Thyroid gland (tissue), 4 donors: ENCODE measurements at regions not wholly inside any gene's neighbourhood (a gene's known extent, or its start where the extent isn't known, plus 50 kb on each side); places are given as distances from the start of the nearest gene placed in this dataset.

Experiments used
- CTCF ChIP-seq, 6 experiments: fragments of 200-600 bp in 3 of 6; fragments of 450-650 bp in 3 of 6; sonication (generic) in 3 of 6; IDR thresholded peaks; one replicate each; pipeline ENCODE4 v1.5.1; 2016 to 2019; ENCODE audit warnings: antibody characterized with exemption in 6 of 6, mild to moderate bottlenecking in 2 of 6, inconsistent platforms in 1 of 6, moderate library complexity in 1 of 6
- POLR2A ChIP-seq, 2 donors: fragments of 450-650 bp; IDR thresholded peaks; one replicate each; pipeline ENCODE4 v1.6.1; 2017; ENCODE audit warnings: antibody characterized with exemption in 2 of 2, mild to moderate bottlenecking in 2 of 2, moderate library complexity in 1 of 2

- no peak for TF ChIP-seq CTCF (IDR thresholded peaks at IDR 0.05)
- no peak for TF ChIP-seq POLR2A (IDR thresholded peaks at IDR 0.05)
These were observed 164.5 kb downstream of the TMTC3 start for GRCh38 chr12:88306471-88307069.
